CD4-positive, alpha-beta T cell (primary cell): ENCODE measurements at regions not wholly inside any gene's neighbourhood (a gene's known extent, or its start where the extent isn't known, plus 50 kb on each side); places are given as distances from the start of the nearest gene placed in this dataset.

Experiments
- ATAC-seq: fragments of 200-7000 bp; cut with Tn5 transposase; one replicate; pipeline ENCODE4 v1.10.0; 2022; ENCODE audit warnings: mild to moderate bottlenecking; ENCODE audit not compliant: poor library complexity
- CTCF ChIA-PET: fragments of 350-600 bp; sonication (Branson Sonifier 250); formaldehyde crosslinking; loops from one replicate; lab custom pipeline; 2021; ENCODE audit warnings: antibody characterized with exemption, inconsistent platforms; lab: Charles Lee
- POLR2A ChIA-PET: fragments of 350-600 bp; sonication (Branson Sonifier 250); formaldehyde crosslinking; loops from one replicate; lab custom pipeline; 2021; ENCODE audit warnings: antibody characterized with exemption, inconsistent platforms; lab: Charles Lee
- DNase-seq, 14 experiments: peaks; one replicate each; pipeline ENCODE4 v3.0.0-alpha.2; 2013 to 2020; ENCODE audit warnings: mixed read lengths in 2 of 14
- H3K27ac ChIP-seq, 2 donors: one replicate each; pipeline versions ENCODE4 v1.5.1 to v1.7.0; 2013; ENCODE audit warnings: low read length in 2 of 2, low read depth in 1 of 2, mild to moderate bottlenecking in 1 of 2
- H3K27me3 ChIP-seq, 2 experiments: 1 replicate in 1 of 2; 2 replicates in 1 of 2; pipeline versions ENCODE4 v1.6.1 to v1.7.0; 2013; ENCODE audit warnings: low read length in 2 of 2, control low read depth in 1 of 2, mild to moderate bottlenecking in 1 of 2, moderate library complexity in 1 of 2; ENCODE audit not compliant: insufficient read depth in 2 of 2, control insufficient read depth in 1 of 2
- H3K36me3 ChIP-seq: one replicate; pipeline ENCODE4 v1.6.1; 2013; ENCODE audit warnings: low read length, control low read depth; ENCODE audit not compliant: insufficient read depth
- H3K4me1 ChIP-seq: one replicate; pipeline ENCODE4 v1.6.1; 2013; ENCODE audit warnings: low read length, control low read depth; ENCODE audit not compliant: insufficient read depth
- H3K4me3 ChIP-seq: one replicate; pipeline ENCODE4 v1.5.1; 2013; ENCODE audit warnings: mild to moderate bottlenecking, low read length, moderate library complexity
- H3K9me3 ChIP-seq, 2 experiments: 1 replicate in 1 of 2; 2 replicates in 1 of 2; pipeline versions ENCODE4 v1.6.1 to v1.7.0; 2013; ENCODE audit warnings: low read length in 2 of 2, mild to moderate bottlenecking in 2 of 2, control low read depth in 1 of 2, moderate library complexity in 1 of 2; ENCODE audit not compliant: control insufficient read depth in 1 of 2, insufficient read depth in 1 of 2
- H3K27ac Mint-ChIP-seq: one replicate; pipeline ENCODE4 v1.8.0; 2020; ENCODE audit warnings: mixed read lengths
- H3K27me3 Mint-ChIP-seq: one replicate; pipeline ENCODE4 v1.8.0; 2021; ENCODE audit warnings: mixed read lengths
- H3K36me3 Mint-ChIP-seq: one replicate; pipeline ENCODE4 v1.8.0; 2021; ENCODE audit warnings: low read depth, mixed read lengths
- H3K4me1 Mint-ChIP-seq: one replicate; pipeline ENCODE4 v1.8.0; 2021; ENCODE audit warnings: low read depth, mixed read lengths
- H3K4me3 Mint-ChIP-seq: one replicate; pipeline ENCODE4 v1.8.0; 2020; ENCODE audit warnings: mild to moderate bottlenecking, mixed read lengths
- H3K9me3 Mint-ChIP-seq: one replicate; pipeline ENCODE4 v1.8.0; 2020; ENCODE audit warnings: mixed read lengths
- CTCF ChIP-seq: fragments of 200-600 bp; IDR thresholded peaks from one replicate; pipeline ENCODE4 v1.8.0; 2022; ENCODE audit warnings: antibody characterized with exemption, mild to moderate bottlenecking
- intact Hi-C, 2 experiments: fragments of 100-400 bp; cut with DNase I in 1 of 2; cut with micrococcal nuclease in 1 of 2; formaldehyde crosslinking; loops; one replicate each; pipeline versions ENCODE4 v1.15.1 to v1.9.0; 2023 to 2025; cut with DNase I, micrococcal nuclease

- Histone ChIP-seq H3K9me3 (peaks cover 0 to 10% of the 10 kb centered on the region in 2 experiments), H3K27me3 (no peaks in the 10 kb centered on the region), H3K4me3 (no peak overlapping the region), H3K27ac (no peak overlapping the region), H3K4me1 (peaks cover 9% of the 10 kb centered on the region), H3K36me3 (no peaks in the 10 kb centered on the region)
- peaks cover 6% of the 10 kb centered on the region for H3K9me3 Mint-ChIP-seq
- intact Hi-C loops, result no loop called here
- TF ChIP-seq CTCF, result no peak
- DNase-seq, result no peak
- no peak overlapping the region for H3K27ac Mint-ChIP-seq
- POLR2A ChIA-PET, result no interaction called here
- H3K4me3 Mint-ChIP-seq, result no peak overlapping the region
- no peak for ATAC-seq
- no peaks in the 10 kb centered on the region for H3K36me3 Mint-ChIP-seq
- peaks cover 25% of the 10 kb centered on the region for H3K4me1 Mint-ChIP-seq
- CTCF ChIA-PET, result no interaction called here
- H3K27me3 Mint-ChIP-seq, result no peaks in the 10 kb centered on the region
Observed at GRCh38 chr2:105587637-105588036, 157.1 kb upstream of the NCK2 start.

- Mint-ChIP-seq H3K4me3 (no peak overlapping the region), H3K27me3 (no peaks in the 10 kb centered on the region), H3K27ac (peak overlapping the region; percentile 42), H3K9me3 (peaks cover 3% of the 10 kb centered on the region), H3K4me1 (peaks cover 30% of the 10 kb centered on the region), H3K36me3 (no peaks in the 10 kb centered on the region)
- no peak for TF ChIP-seq CTCF
- peak; percentile 21 for ATAC-seq
- intact Hi-C loops, result no loop called here
- no peak overlapping the region for H3K27ac ChIP-seq
- H3K36me3 ChIP-seq, result no peaks in the 10 kb centered on the region
- ChIA-PET POLR2A (interaction anchor here (0.6 to 1.1 kb wide), 2 partner anchors 161 to 329 kb away, joined by 3 read pairs; no protein-coding TSS in a partner anchor), CTCF (no interaction called here)
- peaks cover 0 to 4% of the 10 kb centered on the region in 2 experiments for H3K9me3 ChIP-seq
- H3K4me3 ChIP-seq, result no peak overlapping the region
- DNase-seq, result no peak
- peaks cover 9% of the 10 kb centered on the region for H3K4me1 ChIP-seq
- H3K27me3 ChIP-seq, result no peaks in the 10 kb centered on the region
Observed at GRCh38 chr2:105584435-105585010, 160.2 kb upstream of the NCK2 start.

- Mint-ChIP-seq H3K9me3 (no peaks in the 10 kb centered on the region), H3K27ac (peak overlapping the region; percentile 42), H3K4me3 (no peak overlapping the region), H3K36me3 (no peaks in the 10 kb centered on the region), H3K4me1 (peaks cover 30% of the 10 kb centered on the region), H3K27me3 (no peaks in the 10 kb centered on the region)
- H3K27ac ChIP-seq, result no peak overlapping the region
- H3K36me3 ChIP-seq, result no peaks in the 10 kb centered on the region
- POLR2A ChIA-PET, result interaction anchor here (0.8 to 1.7 kb wide), 4 partner anchors 156 to 194 kb away, joined by 3 to 4 read pairs (median 3); no protein-coding TSS in a partner anchor
- DNase-seq (peak in 2 of 14 experiments; percentile 21), ATAC-seq (peak; percentile 83)
- CTCF ChIA-PET, result no interaction called here
- H3K4me3 ChIP-seq, result no peak overlapping the region
- H3K9me3 ChIP-seq, result no peaks in the 10 kb centered on the region
- intact Hi-C loops, result no loop called here
- no peaks in the 10 kb centered on the region for H3K27me3 ChIP-seq
- peaks cover 9% of the 10 kb centered on the region for H3K4me1 ChIP-seq
- TF ChIP-seq CTCF, result no peak
Observed at GRCh38 chr2:105582952-105583660, 161.6 kb upstream of the NCK2 start.
